Heart left ventricle (tissue), 16 donors: ENCODE measurements at regions not wholly inside any gene's neighbourhood (a gene's known extent, or its start where the extent isn't known, plus 50 kb on each side); places are given as distances from the start of the nearest gene placed in this dataset.
A peak's percentile ranks its signal among the peaks of the same experiment; 100 is the strongest.

ENCODE experiments used
- ATAC-seq, 4 donors: fragments of 200-7000 bp; cut with Tn5 transposase; one replicate each; pipeline ENCODE4 v1.9.1; 2020 to 2022; ENCODE audit warnings: moderate library complexity in 4 of 4, mild to moderate bottlenecking in 3 of 4, moderate number of reproducible peaks in 1 of 4
- DNase-seq, 5 donors: peaks; one replicate each; pipeline ENCODE4 v3.0.0-alpha.2; 2020
- H3K27ac ChIP-seq, 12 donors: fragments of 200-600 bp; sonication (generic) in 4 of 12; one replicate each; pipeline versions ENCODE4 v1.5.0 to v1.8.0; 2016 to 2022; ENCODE audit warnings: mild to moderate bottlenecking in 2 of 12
- H3K27me3 ChIP-seq, 9 donors: fragments of 200-600 bp; sonication (generic) in 2 of 9; one replicate each; pipeline versions ENCODE4 v1.5.1 to v1.8.0; 2016 to 2022; ENCODE audit warnings: mild to moderate bottlenecking in 3 of 9
- H3K36me3 ChIP-seq, 9 donors: fragments of 200-600 bp; sonication (generic) in 2 of 9; one replicate each; pipeline versions ENCODE4 v1.5.0 to v1.8.0; 2018 to 2022; ENCODE audit warnings: mild to moderate bottlenecking in 2 of 9
- H3K4me1 ChIP-seq, 12 donors: fragments of 200-600 bp; sonication (generic) in 4 of 12; one replicate each; pipeline versions ENCODE4 v1.5.0 to v1.8.0; 2016 to 2022; ENCODE audit warnings: mild to moderate bottlenecking in 3 of 12
- H3K4me3 ChIP-seq, 12 donors: fragments of 200-600 bp; sonication (generic) in 4 of 12; one replicate each; pipeline versions ENCODE4 v1.5.0 to v1.8.0; 2017 to 2022; ENCODE audit warnings: mild to moderate bottlenecking in 9 of 12, moderate library complexity in 4 of 12
- H3K9me3 ChIP-seq, 12 donors: fragments of 200-600 bp; sonication (generic) in 4 of 12; one replicate each; pipeline versions ENCODE4 v1.5.0 to v1.8.0; 2016 to 2022; ENCODE audit warnings: mild to moderate bottlenecking in 1 of 12
- CTCF ChIP-seq, 12 donors: fragments of 200-600 bp; sonication (generic) in 4 of 12; IDR thresholded peaks; one replicate each; pipeline versions ENCODE4 v1.5.0 to v1.8.0; 2018 to 2022; ENCODE audit warnings: antibody characterized with exemption in 12 of 12, mild to moderate bottlenecking in 5 of 12
- POLR2A ChIP-seq, 2 donors: fragments of 450-650 bp; IDR thresholded peaks; one replicate each; pipeline ENCODE4 v1.6.1; 2017; ENCODE audit warnings: antibody characterized with exemption in 2 of 2, mild to moderate bottlenecking in 2 of 2, moderate library complexity in 2 of 2
- WGBS, 4 donors: extraction: QIAGEN DNeasy Blood & Tissue Kit in 2 of 4; methylation state at CpG; one replicate each; pipeline versions ENCODE4 v1.1.5 to v1.1.7; 2013 to 2018; 5-methylcytosine and 5-hydroxymethylcytosine counted together
- intact Hi-C, 10 donors: fragments of 100-400 bp; cut with DNase I; formaldehyde crosslinking; loops; one replicate each; pipeline versions ENCODE4 v1.11.1 to v1.14.2; 2022
- donor health status: ischemic (EF 13 %, LVEDD 7.1; RV severe dilation, severe dysfunction).
- donor health status: healthy with polysubstance abuse.
- donor health status: DM: no; HTN: yes; CAD: no.
- donor health status: DM: no; HTN: no; CAD: no.
- donor health status: ischemic (EF 25% LVEDD 6.9; RV normal size, moderate dysfunction).
- donor health status: ischemic (EF 25% LVEDD 5.7; RV mildly dilated, moderate dysfunction).
- donor health status: healthy.
- donor health status: DM: yes; HTN: yes; CAD: no.
- donor health status: ischemic (EF 35%, LVEDD 5.7; RV mildly dilated, moderate dysfunction).
- donor health status: nonischemic (EF 11% LVEDD 7.7; RV severe dilation, severe dysfunction).
- donor health status: DM: yes; HTN: yes; CAD: no.
- donor health status: PGD.
- donor health status: ischemic (EF 29% LVEDD 5.4; RV normal size, mild dysfunction).
- donor health status: nonischemic (EF 23%, LVEDD 6.1; RV moderate dilation, normal function).

GRCh38 chr9:20286154-20286700 is 336.1 kb downstream of the MLLT3 start:
- intact Hi-C loops = loop anchor here in 3 of 10 donors (5.0 to 10.0 kb wide), 4 partner anchors 69 to 361 kb away; no protein-coding TSS in a partner anchor
- no peaks in the 10 kb centered on the region for H3K36me3 ChIP-seq
- no peak for DNase-seq
- H3K4me3 ChIP-seq = no peak overlapping the region
- ATAC-seq = no peak
- H3K9me3 ChIP-seq = peaks cover 0 to 9% (median 0%) of the 10 kb centered on the region in 12 donors
- 50 to 71% (median 68%) methylated on average over 2 of the region's 2 CpGs for WGBS, 4 donors
- peaks cover 0 to 13% (median 0%) of the 10 kb centered on the region in 12 donors for H3K4me1 ChIP-seq
- H3K27me3 ChIP-seq = no peaks in the 10 kb centered on the region
- H3K27ac ChIP-seq = peak overlapping the region in 4 of 12 donors; percentile 32 to 87 (median 75)
- TF ChIP-seq CTCF (IDR thresholded peaks at IDR 0.05) (no peak), POLR2A (IDR thresholded peaks at IDR 0.05) (no peak)

- DNase-seq (no peak), ATAC-seq (peak; percentile 74 to 81 (median 78))
- no peak overlapping the region for H3K4me3 ChIP-seq
- peak overlapping the region in 10 of 12 donors; percentile 32 to 87 (median 74) for H3K27ac ChIP-seq
- no peaks in the 10 kb centered on the region for H3K36me3 ChIP-seq
- intact Hi-C loops = loop anchor here in 3 of 10 donors (5.0 to 10.0 kb wide), 4 partner anchors 70 to 360 kb away; no protein-coding TSS in a partner anchor
- 51 to 68% (median 62%) methylated on average over 3 of the region's 3 CpGs for WGBS, 4 donors
- TF ChIP-seq POLR2A (IDR thresholded peaks at IDR 0.05) = no peak
- TF ChIP-seq CTCF (IDR thresholded peaks at IDR 0.05) = no peak
- H3K27me3 ChIP-seq = no peaks in the 10 kb centered on the region
- H3K9me3 ChIP-seq = peaks cover 0 to 9% (median 0%) of the 10 kb centered on the region in 12 donors
- peaks cover 0 to 9% (median 0%) of the 10 kb centered on the region in 12 donors for H3K4me1 ChIP-seq
Observed at GRCh38 chr9:20284601-20285289, 337.6 kb downstream of the MLLT3 start.

DNA sequence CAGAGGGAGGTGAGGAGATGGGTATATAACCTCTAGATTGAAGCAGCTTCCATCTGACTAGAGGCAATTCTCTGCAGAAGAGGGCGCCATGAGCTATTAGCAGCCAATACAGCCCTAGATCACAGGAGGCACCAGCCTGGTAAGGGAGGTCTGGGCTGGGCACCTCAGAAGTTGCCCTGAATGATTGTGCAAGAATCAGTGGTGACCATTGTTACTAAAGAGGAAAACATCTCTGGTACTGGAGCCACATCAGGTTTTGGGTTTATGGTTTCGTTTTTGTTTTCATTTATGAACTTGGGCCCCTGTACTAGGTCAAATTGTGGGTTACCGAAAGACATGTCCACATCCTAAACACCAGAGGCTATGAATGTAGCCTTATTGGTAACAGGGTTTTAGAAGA is 342.0 kb downstream of the MLLT3 start:
- peaks cover 0 to 9% (median 0%) of the 10 kb centered on the region in 12 donors for H3K4me1 ChIP-seq
- ATAC-seq (no peak), DNase-seq (no peak)
- no peak overlapping the region for H3K4me3 ChIP-seq
- 95 to 98% (median 96%) methylated on average over 3 of the region's 3 CpGs for WGBS, 4 donors
- H3K27ac ChIP-seq = no peak overlapping the region
- intact Hi-C loops = loop anchor here in 2 of 10 donors (10.0 kb wide), 3 partner anchors 74 to 356 kb away; no protein-coding TSS in a partner anchor
- H3K27me3 ChIP-seq = no peaks in the 10 kb centered on the region
- TF ChIP-seq CTCF (IDR thresholded peaks at IDR 0.05) = no peak
- no peak for TF ChIP-seq POLR2A (IDR thresholded peaks at IDR 0.05)
- peaks cover 0 to 8% (median 0%) of the 10 kb centered on the region in 12 donors for H3K9me3 ChIP-seq
- H3K36me3 ChIP-seq = no peaks in the 10 kb centered on the region

DNA sequence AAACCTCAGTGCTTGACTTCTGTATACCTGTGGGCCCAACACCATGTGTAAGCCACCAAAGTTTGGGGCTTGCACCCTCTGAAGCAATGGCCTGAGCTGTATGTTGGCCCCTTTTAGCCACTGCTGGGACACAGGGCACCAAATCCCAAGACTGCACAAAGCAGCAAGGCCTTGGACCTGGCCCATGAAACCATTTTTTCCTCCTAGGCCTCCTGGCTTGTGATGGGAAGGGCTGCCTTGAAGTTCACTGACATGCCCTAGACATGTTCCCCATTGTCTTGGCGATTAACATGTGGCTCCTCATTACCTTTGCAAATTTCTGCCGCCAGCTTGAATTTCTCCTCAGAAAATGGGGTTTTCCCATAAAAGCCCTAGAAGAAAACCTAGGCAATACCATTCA is 345.5 kb downstream of the MLLT3 start:
- no peak overlapping the region for H3K27ac ChIP-seq
- TF ChIP-seq POLR2A (IDR thresholded peaks at IDR 0.05) = no peak
- TF ChIP-seq CTCF (IDR thresholded peaks at IDR 0.05) = no peak
- WGBS, 4 donors = 82 to 100% (median 97%) methylated on average over 2 of the region's 2 CpGs
- no peaks in the 10 kb centered on the region for H3K4me1 ChIP-seq
- ATAC-seq (no peak), DNase-seq (no peak)
- H3K27me3 ChIP-seq = no peaks in the 10 kb centered on the region
- no peaks in the 10 kb centered on the region for H3K36me3 ChIP-seq
- intact Hi-C loops = no loop called here
- no peak overlapping the region for H3K4me3 ChIP-seq
- H3K9me3 ChIP-seq = peaks cover 0 to 8% (median 0%) of the 10 kb centered on the region in 12 donors
